Type B pancreatic cell (in vitro differentiated cells): ENCODE measurements at regions not wholly inside any gene's neighbourhood (a gene's known extent, or its start where the extent isn't known, plus 50 kb on each side); places are given as distances from the start of the nearest gene placed in this dataset.

ENCODE experiments used
- DNase-seq: peaks from one replicate; pipeline ENCODE4 v3.0.0; 2021; ENCODE audit warnings: mixed read lengths; ENCODE audit not compliant: unreplicated experiment; ENCODE audit errors: extremely low spot score
- H3K27ac Mint-ChIP-seq: 2 replicates; pipeline ENCODE4 v1.8.0; 2021; ENCODE audit warnings: mild to moderate bottlenecking, mixed read lengths
- H3K27me3 Mint-ChIP-seq: 2 replicates; pipeline ENCODE4 v1.8.0; 2021; ENCODE audit warnings: mixed read lengths
- H3K36me3 Mint-ChIP-seq: 2 replicates; pipeline ENCODE4 v1.8.0; 2021; ENCODE audit warnings: mixed read lengths
- H3K4me1 Mint-ChIP-seq: one replicate; pipeline ENCODE4 v1.8.0; 2021; ENCODE audit warnings: mixed read lengths; ENCODE audit not compliant: unreplicated experiment
- H3K4me3 Mint-ChIP-seq: 2 replicates; pipeline ENCODE4 v1.8.0; 2021; ENCODE audit warnings: mild to moderate bottlenecking, mixed read lengths
- H3K9me3 Mint-ChIP-seq: 2 replicates; pipeline ENCODE4 v1.8.0; 2021; ENCODE audit warnings: mixed read lengths
- CTCF ChIP-seq: fragments of 200-600 bp; sonication (generic); conservative IDR thresholded peaks from 2 replicates; pipeline ENCODE4 v1.5.0; 2021; ENCODE audit warnings: antibody characterized with exemption, mild to moderate bottlenecking

- Mint-ChIP-seq H3K36me3 (no peaks in the 10 kb centered on the region), H3K4me1 (no peaks in the 10 kb centered on the region), H3K27ac (no peak overlapping the region), H3K27me3 (peaks cover 5% of the 10 kb centered on the region), H3K4me3 (no peak overlapping the region), H3K9me3 (no peaks in the 10 kb centered on the region)
- no peak for DNase-seq
- TF ChIP-seq CTCF = no peak
Measured at GRCh38 chr14:62031504-62031903, 269.3 kb downstream of the SNAPC1 start.

DNA sequence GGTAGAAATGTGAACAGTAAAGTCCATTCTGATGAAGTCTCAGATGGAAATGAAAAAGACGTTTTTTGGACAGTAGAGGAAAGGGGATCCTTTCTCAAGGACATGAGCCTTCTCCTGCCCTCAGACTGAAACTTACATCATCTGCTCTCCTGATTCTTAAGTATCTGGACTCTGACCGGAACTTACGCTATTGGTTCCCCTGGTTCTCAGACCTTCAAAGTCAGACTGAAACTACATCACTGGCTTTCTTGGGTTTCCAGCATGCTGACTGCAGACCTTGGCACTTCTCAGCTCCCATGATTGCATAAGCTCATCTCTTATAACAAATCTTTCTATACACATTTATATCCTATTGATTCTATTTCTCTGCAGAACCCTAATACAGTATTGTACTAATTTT, 291.0 kb downstream of the SNAPC1 start:
- Mint-ChIP-seq H3K27ac (no peak overlapping the region), H3K36me3 (no peaks in the 10 kb centered on the region), H3K9me3 (no peaks in the 10 kb centered on the region), H3K4me3 (no peak overlapping the region), H3K27me3 (no peaks in the 10 kb centered on the region), H3K4me1 (no peaks in the 10 kb centered on the region)
- no peak for DNase-seq
- TF ChIP-seq CTCF = no peak

- DNase-seq = no peak
- Mint-ChIP-seq H3K9me3 (no peaks in the 10 kb centered on the region), H3K27me3 (no peaks in the 10 kb centered on the region), H3K36me3 (no peaks in the 10 kb centered on the region), H3K4me3 (no peak overlapping the region), H3K27ac (no peak overlapping the region), H3K4me1 (no peaks in the 10 kb centered on the region)
- TF ChIP-seq CTCF = no peak
Measured at GRCh38 chr14:62056789-62057188, 294.6 kb downstream of the SNAPC1 start.

GRCh38 chr14:62062645-62063044, 300.4 kb downstream of the SNAPC1 start:
- Mint-ChIP-seq H3K36me3 (no peaks in the 10 kb centered on the region), H3K27ac (no peak overlapping the region), H3K4me3 (no peak overlapping the region), H3K9me3 (no peaks in the 10 kb centered on the region), H3K4me1 (no peaks in the 10 kb centered on the region), H3K27me3 (no peaks in the 10 kb centered on the region)
- no peak for DNase-seq
- TF ChIP-seq CTCF = no peak

GRCh38 chr14:62064751-62065323, 302.6 kb downstream of the SNAPC1 start:
- DNase-seq = no peak
- Mint-ChIP-seq H3K36me3 (no peaks in the 10 kb centered on the region), H3K27ac (no peak overlapping the region), H3K4me1 (no peaks in the 10 kb centered on the region), H3K27me3 (no peaks in the 10 kb centered on the region), H3K9me3 (no peaks in the 10 kb centered on the region), H3K4me3 (no peak overlapping the region)
- TF ChIP-seq CTCF = no peak

GRCh38 chr14:62066304-62066703, 304.1 kb downstream of the SNAPC1 start:
- H3K27ac Mint-ChIP-seq = no peak overlapping the region
- no peak for DNase-seq
- no peaks in the 10 kb centered on the region for H3K9me3 Mint-ChIP-seq
- H3K4me3 Mint-ChIP-seq = no peak overlapping the region
- peaks cover 7% of the 10 kb centered on the region for H3K4me1 Mint-ChIP-seq
- no peaks in the 10 kb centered on the region for H3K27me3 Mint-ChIP-seq
- H3K36me3 Mint-ChIP-seq = no peaks in the 10 kb centered on the region
- no peak for TF ChIP-seq CTCF
